Tibial nerve (tissue), 4 donors: ENCODE measurements at regions not wholly inside any gene's neighbourhood (a gene's known extent, or its start where the extent isn't known, plus 50 kb on each side); places are given as distances from the start of the nearest gene placed in this dataset.

Experiments used
- CTCF ChIP-seq, 5 experiments: fragments of 200-600 bp in 3 of 5; fragments of 450-650 bp in 2 of 5; sonication (generic) in 3 of 5; IDR thresholded peaks; one replicate each; pipeline ENCODE4 v1.5.1; 2016 to 2019; ENCODE audit warnings: antibody characterized with exemption in 5 of 5, mild to moderate bottlenecking in 3 of 5, moderate library complexity in 2 of 5
- EP300 ChIP-seq, 2 donors: sonication (generic); formaldehyde crosslinking; IDR thresholded peaks; one replicate each; pipeline ENCODE4 v1.6.1; 2017; ENCODE audit warnings: antibody characterized with exemption in 2 of 2, mild to moderate bottlenecking in 1 of 2
- POLR2A ChIP-seq, 2 donors: fragments of 450-650 bp; IDR thresholded peaks; one replicate each; pipeline ENCODE4 v1.6.1; 2017; ENCODE audit warnings: antibody characterized with exemption in 2 of 2, mild to moderate bottlenecking in 2 of 2, moderate library complexity in 2 of 2

DNA sequence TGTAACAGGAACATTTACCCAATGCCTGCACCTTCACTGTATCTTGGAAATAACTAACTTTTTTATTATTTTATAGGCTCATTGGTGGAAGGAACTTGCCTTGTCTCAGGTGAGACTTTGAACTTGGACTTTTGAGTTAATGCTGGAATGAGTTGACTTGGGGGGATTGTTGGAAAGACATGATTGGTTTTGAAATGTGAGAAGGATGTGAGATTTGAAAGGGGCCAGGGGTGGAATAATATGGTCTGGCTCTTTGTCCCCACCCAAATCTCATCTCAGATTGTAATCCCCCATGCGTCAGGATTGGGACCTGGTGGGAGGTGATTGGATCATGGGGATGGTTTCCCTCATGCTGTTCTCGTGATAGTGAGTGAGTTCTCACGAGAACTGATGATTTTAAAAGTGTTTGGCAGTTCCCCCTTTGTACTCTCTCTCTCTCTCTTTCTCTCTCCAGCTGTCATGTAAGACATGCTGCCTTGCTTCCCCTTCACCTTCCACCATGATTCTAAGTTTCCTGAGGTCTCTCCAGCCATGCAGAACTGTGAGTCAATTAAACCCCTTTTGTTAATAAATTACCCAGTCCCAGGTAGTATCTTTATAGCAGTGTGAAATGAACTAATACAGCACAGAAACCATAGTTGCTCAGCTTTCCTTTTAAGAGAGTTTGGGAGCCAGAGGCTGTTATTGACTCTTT lies 244.1 kb downstream of the BTG1 start:
- TF ChIP-seq CTCF (IDR thresholded peaks at IDR 0.05) = no peak
- TF ChIP-seq EP300 (IDR thresholded peaks at IDR 0.05) = no peak
- no peak for TF ChIP-seq POLR2A (IDR thresholded peaks at IDR 0.05)
